ENCODE measurements at regions not wholly inside any gene's neighbourhood (a gene's known extent, or its start where the extent isn't known, plus 50 kb on each side); places are given as distances from the start of the nearest gene placed in this dataset.

DNA sequence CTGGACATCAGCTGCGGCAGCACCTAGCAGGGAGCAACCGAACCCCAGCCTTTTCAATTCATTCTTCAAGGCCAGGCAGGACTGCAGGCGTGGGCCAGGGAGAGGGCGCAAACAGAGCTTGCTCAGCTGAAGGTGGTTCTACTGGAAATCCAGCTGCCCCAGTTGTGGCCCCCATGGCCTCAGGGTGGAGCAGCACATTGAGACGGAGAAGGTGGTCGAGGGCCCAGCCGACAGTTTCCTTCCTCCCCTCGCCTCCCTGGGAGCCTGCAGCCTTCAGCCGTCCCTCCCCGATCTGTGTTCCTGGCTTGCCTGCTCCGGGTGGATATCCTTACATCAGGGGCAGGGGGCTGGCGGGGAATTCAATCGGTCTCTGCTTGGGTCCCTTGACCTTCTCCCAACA, 217.8 kb downstream of the ANKRD60 start:
- H3K18ac ChIP-seq (ENCODE audit: low read depth, low read length) = no peak overlapping the region
- H4K20me1 ChIP-seq (ENCODE audit: insufficient read depth, low read length) = no peaks in the 10 kb centered on the region
- no peak overlapping the region for H3K27ac ChIP-seq (ENCODE audit: insufficient read depth, low read length)
- ChIA-PET CTCF (no interaction called here), POLR2A (ENCODE audit: unreplicated experiment) (no interaction called here)
- in situ Hi-C loops (cut with MboI; ENCODE audit: low sequenced_read_pairs) = no loop called here
- whole genome bisulfite sequencing, 2 experiments (ENCODE audit: extremely low coverage in 2 of 2, insufficient read length in 1 of 2) = 59% methylated on average over 8 of the region's 13 CpGs; no CpG with 5 or more reads in 1 of the 2 experiments
- dilution Hi-C loops (cut with HindIII; ENCODE audit: low sequenced_read_pairs, unreplicated experiment) = no loop called here
- DNase-seq = no peak
- H2BK20ac ChIP-seq (ENCODE audit: low read depth, low read length) = no peak overlapping the region
- H3K4ac ChIP-seq (ENCODE audit: low read depth, low read length) = no peak overlapping the region
- no peak overlapping the region for H3K14ac ChIP-seq (replicated peaks; ENCODE audit: low read depth, low read length)
- H2BK15ac ChIP-seq (ENCODE audit: low read depth, low read length) = no peak overlapping the region
- no peak overlapping the region for H4K91ac ChIP-seq (ENCODE audit: insufficient read depth, low read depth, low read length)
- no peak overlapping the region for H3K23ac ChIP-seq (ENCODE audit: low read depth, low read length)
- H4K8ac ChIP-seq (ENCODE audit: low read depth in 2 of 2, low read length in 2 of 2) = no peak overlapping the region
- H3K36me3 ChIP-seq (ENCODE audit: control insufficient read depth, insufficient read depth, low read length) = no peaks in the 10 kb centered on the region
- H4K5ac ChIP-seq (ENCODE audit: low read depth, low read length) = no peak overlapping the region
- no peak for ATAC-seq (ENCODE audit: low read depth)
- BruUV-seq (replicated peaks) = no TSS peak
- no peak overlapping the region for H2AK9ac ChIP-seq (replicated peaks; ENCODE audit: low read depth, low read length, poor library complexity)
- H3K9me1 ChIP-seq (ENCODE audit: insufficient read depth, low read length) = no peaks in the 10 kb centered on the region
- H2BK120ac ChIP-seq (ENCODE audit: low read depth, low read length) = no peak overlapping the region
- H3K9me3 ChIP-seq (ENCODE audit: control insufficient read depth, insufficient read depth, low read length) = no peaks in the 10 kb centered on the region
- TF ChIP-seq FOS (IDR thresholded peaks at IDR 0.05; ENCODE audit: low read depth, low read length) (no peak), NFE2L2 (IDR thresholded peaks at IDR 0.05; ENCODE audit: low read depth, low read length) (no peak), RCOR1 (IDR thresholded peaks at IDR 0.05; ENCODE audit: insufficient replicate concordance, low read length) (no peak), RFX5 (IDR thresholded peaks at IDR 0.05; ENCODE audit: low read depth, low read length) (no peak), POLR2A (IDR thresholded peaks at IDR 0.05; ENCODE audit: low read depth, low read length) (no peak), CHD1 (IDR thresholded peaks at IDR 0.05; ENCODE audit: low read depth, low read length) (no peak)
- TF ChIP-seq, protein P1, sequence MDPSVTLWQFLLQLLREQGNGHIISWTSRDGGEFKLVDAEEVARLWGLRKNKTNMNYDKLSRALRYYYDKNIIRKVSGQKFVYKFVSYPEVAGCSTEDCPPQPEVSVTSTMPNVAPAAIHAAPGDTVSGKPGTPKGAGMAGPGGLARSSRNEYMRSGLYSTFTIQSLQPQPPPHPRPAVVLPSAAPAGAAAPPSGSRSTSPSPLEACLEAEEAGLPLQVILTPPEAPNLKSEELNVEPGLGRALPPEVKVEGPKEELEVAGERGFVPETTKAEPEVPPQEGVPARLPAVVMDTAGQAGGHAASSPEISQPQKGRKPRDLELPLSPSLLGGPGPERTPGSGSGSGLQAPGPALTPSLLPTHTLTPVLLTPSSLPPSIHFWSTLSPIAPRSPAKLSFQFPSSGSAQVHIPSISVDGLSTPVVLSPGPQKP (IDR thresholded peaks at IDR 0.05; ENCODE audit: borderline replicate concordance, low read depth, low read length) = no peak
- TF ChIP-seq, protein P2, sequence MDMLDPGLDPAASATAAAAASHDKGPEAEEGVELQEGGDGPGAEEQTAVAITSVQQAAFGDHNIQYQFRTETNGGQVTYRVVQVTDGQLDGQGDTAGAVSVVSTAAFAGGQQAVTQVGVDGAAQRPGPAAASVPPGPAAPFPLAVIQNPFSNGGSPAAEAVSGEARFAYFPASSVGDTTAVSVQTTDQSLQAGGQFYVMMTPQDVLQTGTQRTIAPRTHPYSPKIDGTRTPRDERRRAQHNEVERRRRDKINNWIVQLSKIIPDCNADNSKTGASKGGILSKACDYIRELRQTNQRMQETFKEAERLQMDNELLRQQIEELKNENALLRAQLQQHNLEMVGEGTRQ (IDR thresholded peaks at IDR 0.05; ENCODE audit: low read depth, low read length) = no peak
- no peak overlapping the region for H3K4me2 ChIP-seq (ENCODE audit: low read depth, low read length)
- no peak overlapping the region for H2AK5ac ChIP-seq (ENCODE audit: low read depth, low read length)
- H3K27me3 ChIP-seq (ENCODE audit: control insufficient read depth, insufficient read depth, low read length) = no peaks in the 10 kb centered on the region
- H3K9ac ChIP-seq (ENCODE audit: low read depth, low read length) = no peak overlapping the region
- no peak overlapping the region for H3K4me3 ChIP-seq (ENCODE audit: insufficient read depth, low read depth, low read length)
- no peaks in the 10 kb centered on the region for H3K79me1 ChIP-seq (ENCODE audit: low read depth in 1 of 2, low read length in 2 of 2)
- H2BK5ac ChIP-seq (ENCODE audit: low read depth, low read length, poor library complexity, severe bottlenecking) = no peak overlapping the region
- no peak overlapping the region for H3K56ac ChIP-seq (ENCODE audit: extremely low read depth, insufficient read depth, low read length)
- intact Hi-C loops (cut with micrococcal nuclease) = no loop called here
- H2AFZ ChIP-seq (replicated peaks; ENCODE audit: low read length, poor library complexity) = no peak overlapping the region
- H3K4me1 ChIP-seq (ENCODE audit: control insufficient read depth, insufficient read depth, low read length) = no peaks in the 10 kb centered on the region

Measured in IMR-90 (cell line).